CD4-positive, alpha-beta T cell treated with Interleukin-17A for 1 hour (primary cell): ENCODE measurements at regions not wholly inside any gene's neighbourhood (a gene's known extent, or its start where the extent isn't known, plus 50 kb on each side); places are given as distances from the start of the nearest gene placed in this dataset.

Source experiments
- DNase-seq: peaks from one replicate; pipeline ENCODE4 v3.0.0-alpha.2; 2020

DNA sequence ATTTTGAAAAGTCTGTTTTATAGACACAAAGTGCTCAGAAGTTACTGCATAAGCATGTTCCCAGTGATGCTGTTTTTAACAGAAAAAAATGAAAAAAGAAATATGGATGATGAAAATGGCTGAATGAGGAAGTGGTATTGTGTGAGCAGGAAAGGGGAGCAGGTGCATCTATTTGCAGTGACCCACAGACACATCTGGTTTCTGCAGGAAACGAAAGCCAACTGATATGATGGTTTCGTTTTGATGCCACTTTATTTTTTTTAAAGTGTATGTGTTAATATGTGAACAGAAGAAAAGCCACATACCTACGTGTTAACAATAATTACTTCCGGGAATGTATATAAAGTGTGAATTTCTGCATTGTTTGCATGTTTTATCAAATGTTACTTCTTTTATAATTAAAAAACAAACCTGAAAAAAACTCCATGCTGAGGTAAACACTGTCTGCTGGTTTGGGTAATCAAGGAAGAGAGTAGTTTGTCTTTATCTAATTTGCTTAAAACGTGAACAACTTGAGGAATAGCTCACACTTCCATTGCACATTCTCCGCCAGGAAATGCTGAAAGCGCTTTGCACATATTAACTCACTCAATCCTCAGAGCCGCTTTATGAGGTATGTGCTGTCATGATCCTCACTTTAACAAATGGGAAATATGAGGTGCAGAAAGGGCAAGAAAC lies 1335.9 kb downstream of the TBC1D22A start:
- peak; percentile 73 for DNase-seq

DNA sequence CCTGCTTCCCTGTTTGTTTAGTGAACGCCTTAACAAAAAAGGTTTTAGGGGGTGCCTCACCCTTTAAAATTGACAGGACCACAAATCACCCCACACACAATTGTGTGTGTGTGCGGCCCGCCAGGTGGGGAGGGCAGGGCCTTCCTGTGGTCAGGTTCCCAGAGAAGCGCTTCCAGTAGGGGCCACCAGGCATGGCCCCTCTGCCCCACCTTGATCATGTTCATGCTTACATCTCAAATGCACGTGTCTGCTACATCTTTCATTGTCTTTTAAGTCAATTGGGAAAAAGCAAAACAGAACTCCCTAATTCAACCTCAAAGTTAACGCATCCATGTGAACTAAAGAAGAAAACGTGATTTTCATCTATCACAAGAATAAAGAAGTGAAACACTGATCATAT lies 1335.3 kb downstream of the TBC1D22A start:
- DNase-seq: no peak

DNA sequence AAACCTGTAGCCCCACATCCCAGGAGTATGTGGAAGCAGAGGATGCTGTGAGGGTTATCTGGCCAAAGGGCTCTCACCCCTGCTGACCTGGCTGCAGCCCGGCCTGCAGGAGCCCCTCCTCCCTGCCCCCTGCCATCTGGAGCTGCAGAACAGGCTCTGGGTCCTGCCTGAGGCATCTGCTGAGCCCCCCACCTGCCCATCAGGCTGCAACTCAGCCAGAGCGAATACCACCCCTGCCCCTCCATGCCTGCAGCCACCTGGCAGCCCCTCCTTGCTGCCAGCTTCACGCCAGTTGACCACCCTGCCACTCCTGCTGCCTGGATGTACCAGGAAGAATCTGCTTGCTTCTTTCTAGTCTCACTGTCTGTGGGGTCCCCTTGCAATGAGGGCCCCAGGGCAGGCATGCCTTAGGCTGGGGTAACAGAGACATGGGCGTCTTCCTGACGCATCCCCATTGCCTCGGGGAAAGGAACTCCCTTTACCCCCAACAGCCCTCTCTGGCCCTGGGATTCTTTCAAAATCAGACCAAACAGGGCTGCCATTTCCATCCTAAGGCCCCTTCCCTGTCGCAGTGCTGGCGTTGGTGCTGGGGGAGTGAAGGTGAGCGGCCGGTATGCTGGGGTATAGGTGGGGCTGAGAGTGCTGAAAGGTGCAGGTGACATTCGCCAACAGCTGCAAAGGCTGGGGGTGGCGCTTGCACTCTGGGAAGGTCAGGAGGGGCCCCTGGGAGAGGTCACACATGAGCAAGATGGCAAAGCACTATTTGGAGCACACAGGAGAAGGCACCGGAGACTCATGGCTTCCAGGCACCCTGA lies 1334.6 kb downstream of the TBC1D22A start:
- no peak for DNase-seq

DNA sequence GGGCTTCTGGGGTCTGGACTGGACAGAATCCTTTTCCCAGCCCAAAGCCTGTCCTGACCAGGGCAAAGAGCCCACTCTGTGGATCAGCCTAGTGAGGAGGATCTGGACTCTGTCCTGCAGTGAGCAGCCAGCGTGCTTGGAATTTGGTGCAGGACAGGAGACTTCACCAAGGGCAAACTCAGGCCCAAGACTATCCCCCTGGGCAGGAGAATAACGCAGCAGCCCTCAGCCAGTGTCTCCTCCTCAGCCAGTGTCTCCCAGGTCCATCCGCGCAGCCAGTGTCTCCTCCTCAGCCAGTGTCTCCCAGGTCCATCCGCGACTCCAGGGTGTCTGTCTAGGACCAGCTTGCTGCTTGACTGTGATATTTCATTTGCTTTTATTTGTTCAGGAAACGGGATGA lies 1334.0 kb downstream of the TBC1D22A start:
- no peak for DNase-seq

DNA sequence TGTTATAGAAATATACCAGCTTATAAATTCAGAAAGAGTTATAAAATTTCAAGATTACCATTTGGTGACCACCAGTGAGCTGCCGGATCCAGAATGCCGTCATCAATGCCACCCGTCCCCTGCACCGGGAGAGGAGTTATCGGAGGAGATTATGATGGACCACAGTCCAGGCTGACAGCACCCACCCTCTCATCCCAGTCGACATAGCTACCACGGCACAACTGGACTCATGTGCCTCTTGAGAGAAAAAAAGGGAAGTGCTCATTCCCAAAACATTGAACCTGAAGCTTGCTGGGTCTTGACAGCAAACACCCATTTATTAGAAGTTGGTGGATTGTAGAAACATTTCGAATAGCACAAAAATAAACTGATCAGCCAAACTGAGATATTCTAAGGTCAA lies 1331.5 kb downstream of the TBC1D22A start:
- DNase-seq: no peak

DNA sequence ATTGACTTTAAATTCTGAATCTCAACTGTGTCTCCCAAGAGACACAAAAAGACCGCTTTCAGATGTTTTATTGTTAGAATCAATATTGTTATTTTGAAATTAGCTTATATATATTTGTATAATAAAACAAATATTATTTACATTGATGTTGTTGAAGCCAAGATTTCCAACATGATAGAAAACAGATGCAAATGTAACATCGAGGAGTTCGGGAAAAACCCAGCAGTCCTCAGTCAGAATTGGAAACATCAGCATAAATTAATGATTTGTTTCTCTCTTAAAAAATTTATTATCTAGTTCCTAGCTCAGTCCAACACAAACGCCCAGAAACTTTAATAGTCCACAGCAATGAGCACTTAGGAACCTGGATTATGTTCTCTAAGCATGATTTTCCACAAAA lies 1330.4 kb downstream of the TBC1D22A start:
- DNase-seq: no peak

DNA sequence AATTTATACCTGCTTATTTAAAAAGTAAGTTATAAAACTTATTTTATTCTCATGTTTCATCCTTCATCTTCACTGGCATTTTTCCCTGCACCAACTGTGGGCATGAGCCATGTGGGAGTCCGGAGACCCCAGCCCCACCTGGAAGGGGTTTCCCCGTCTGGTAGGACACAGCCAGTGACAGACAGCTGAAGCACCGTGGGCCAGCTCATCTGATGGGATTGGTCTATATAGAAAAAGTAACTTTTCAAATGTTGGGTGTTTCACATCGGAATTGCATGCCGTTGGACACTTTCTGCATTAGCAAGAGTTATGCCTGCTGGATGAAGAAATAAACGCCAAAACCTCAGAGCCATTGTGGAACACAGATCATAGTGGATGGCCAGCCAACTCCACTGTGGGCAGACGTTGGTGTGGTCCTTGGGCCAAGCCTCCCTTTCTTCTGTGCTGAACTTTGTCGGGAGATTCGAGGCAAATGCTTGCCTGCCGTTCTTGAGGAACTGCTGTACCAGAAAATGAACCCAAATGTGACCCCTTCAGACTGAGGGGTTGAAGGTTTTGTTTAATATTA lies 1329.3 kb downstream of the TBC1D22A start:
- DNase-seq: no peak

DNA sequence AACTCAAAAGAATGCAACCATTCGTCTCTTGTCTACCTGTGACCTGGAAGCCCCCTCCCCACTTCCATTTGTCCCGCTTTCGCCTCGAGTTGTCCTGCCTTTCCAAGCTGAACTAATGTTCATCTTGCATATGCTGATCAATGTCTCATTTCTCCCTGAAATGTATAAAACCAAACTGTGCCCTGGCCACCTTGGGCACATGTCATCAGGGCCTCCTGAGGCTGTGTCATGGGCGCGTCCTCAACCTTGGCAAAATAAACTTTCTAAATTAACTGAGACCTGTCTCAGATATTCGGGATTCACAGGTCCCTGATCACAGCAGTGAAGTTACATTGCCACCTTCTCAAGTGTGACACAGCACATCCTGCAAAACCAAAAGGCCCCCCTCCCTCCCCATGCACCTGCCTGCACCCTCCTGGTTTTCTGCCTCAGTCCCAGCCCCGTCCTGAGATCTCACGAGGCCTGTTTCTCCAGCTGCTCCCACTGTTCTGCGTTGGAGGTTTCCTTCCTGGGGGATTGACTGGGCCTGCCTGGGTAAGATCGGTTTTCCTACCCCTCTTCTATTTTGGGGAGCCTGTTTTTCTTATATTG lies 1328.7 kb downstream of the TBC1D22A start:
- DNase-seq: no peak

DNA sequence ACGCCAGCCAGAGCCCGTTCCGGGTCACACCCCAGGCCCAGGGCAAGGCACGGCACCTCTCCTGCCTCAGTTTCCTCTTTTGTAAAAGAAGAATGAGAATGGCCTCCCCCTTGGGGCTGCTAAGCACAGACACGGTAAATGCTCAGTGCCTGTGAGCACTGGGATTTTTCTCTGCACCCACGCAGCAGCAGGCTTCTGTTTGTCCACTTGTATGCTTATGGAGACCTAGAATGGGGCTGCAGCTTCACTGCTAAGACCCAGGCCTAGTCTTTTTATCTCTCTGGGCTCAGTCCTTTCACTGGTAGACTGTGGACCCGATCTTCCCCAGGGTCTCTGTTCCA lies 1327.9 kb downstream of the TBC1D22A start:
- no peak for DNase-seq

DNA sequence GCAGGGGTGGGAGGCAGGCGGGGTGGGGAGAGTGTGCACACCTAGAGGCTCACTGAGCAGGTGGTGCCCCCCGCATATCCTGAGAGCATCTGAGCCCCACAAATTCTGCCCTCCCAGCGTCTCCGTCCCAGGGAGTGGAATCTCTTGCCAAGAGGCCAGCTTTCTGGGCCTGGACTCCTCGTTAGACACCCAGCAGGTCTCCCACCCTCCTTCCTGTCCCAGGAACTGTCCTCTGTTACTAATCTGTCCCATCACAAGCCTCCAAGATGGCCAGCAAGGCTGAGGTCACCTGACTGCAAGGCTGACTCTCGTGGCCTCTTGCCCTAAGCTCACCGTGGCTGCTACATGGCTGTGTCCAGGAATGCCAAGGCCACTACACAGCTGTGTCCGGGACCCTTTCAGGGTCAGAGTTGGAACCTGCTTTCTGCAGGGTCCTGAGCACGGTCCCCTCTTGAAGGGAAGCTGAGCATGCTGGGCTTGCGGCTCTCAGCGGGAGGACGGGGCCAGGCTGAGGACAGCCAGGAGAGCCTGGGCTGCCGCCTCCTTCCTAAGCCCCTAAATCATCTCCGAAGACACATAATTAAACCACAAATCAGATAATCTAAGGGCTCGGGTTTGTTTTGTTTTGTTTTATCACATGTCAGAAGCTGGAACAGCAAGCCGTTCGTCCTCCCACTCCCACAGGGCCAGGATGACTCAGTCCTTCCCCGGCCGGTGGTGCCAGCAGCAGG lies 1327.3 kb downstream of the TBC1D22A start:
- no peak for DNase-seq

DNA sequence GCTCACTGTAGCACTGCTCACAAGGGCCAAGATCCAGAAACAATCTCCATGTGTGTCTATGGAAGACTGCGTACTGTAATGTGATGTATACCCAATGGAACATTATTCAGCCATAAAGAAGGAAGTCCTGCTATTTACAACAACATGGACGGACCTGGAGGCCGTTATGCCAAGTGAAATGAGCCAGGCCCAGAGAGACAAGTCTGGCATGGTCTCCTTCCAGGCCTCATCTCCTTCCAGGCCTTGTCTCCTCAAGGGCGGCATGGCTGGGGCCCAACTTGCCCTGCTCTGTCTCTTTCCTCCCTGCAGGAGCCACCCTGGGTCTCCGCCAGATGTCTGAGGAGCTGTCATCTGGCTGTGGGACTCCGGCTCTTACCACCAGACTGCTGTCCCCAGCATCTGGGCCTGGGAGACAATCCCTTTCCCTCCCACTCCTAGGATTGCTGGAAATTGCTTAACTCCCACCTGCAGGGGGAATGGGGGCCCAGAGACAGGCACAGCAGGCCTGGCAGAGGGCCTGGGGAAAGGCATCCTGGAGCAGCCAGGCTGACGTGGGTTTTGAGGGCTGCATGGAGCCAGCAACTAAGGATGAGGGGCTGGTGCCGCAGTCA lies 1326.6 kb downstream of the TBC1D22A start:
- no peak for DNase-seq

DNA sequence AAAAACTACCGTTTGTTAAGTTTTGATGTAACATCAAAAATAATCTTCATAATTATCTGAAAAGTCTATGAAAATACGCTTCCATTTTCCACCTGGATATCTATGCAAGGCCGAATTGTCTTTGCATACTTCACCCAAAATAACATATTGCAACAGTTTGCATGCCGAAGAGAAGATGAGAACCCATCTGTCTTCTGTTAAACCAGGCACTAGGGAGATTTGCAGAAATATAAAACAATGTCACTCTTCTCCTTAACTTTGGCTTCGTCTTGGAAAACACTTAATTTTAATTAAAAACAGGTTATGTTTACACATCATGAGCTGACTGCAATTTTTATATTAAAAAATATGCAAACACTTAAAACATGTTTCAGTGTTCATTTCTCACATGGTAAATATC lies 1325.8 kb downstream of the TBC1D22A start:
- no peak for DNase-seq

DNA sequence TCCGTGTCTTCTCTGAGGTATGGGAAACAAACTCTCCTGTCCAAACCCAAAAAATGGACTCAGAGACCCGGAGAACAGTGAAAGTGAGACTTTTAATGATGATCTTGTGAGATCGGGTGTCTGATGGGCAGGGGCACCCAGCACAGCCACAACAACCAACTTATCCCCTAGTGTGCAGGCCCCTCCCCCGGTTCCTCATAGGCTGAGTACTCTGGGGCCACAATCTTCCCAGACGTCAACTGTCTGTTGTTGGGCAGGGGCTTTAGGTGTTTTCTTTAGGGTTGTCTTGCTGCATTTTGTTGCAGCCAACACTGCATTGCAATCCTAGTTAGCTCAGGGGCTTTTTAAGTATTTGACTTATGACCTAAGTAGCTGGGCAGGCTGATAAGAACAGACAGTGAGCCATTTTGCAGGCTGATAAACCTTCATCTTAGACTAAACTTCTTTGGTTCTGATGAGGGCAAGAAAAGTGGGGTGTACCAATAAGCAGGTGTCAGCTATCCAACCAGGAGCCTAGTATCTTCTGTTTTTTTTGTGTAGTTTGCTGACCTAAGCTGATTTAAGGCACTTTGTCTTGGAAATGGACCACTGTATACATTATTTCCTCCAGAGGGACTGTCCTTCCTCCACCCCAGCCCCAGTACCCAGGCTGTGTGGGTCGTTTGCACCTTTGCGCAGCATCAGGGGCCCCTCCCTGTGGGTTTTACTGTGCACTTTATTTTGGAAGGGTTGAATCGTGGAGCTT lies 1323.6 kb downstream of the TBC1D22A start:
- no peak for DNase-seq

DNA sequence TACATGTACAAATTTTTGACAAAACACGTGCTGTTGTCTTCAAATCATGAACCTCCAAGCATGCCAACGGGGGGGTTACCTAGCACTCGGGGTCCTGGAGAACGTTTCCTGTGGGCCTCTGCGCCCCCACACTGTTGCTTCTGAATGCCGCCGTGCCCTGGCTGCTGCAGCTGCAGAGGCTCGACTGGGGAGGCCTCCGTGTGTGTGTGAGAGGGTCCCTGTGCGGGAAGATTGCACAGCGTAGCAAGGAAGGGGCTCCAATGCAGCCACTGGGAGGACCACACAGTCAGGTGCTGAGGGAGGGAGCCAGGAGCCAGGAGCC lies 1322.2 kb downstream of the TBC1D22A start:
- no peak for DNase-seq

DNA sequence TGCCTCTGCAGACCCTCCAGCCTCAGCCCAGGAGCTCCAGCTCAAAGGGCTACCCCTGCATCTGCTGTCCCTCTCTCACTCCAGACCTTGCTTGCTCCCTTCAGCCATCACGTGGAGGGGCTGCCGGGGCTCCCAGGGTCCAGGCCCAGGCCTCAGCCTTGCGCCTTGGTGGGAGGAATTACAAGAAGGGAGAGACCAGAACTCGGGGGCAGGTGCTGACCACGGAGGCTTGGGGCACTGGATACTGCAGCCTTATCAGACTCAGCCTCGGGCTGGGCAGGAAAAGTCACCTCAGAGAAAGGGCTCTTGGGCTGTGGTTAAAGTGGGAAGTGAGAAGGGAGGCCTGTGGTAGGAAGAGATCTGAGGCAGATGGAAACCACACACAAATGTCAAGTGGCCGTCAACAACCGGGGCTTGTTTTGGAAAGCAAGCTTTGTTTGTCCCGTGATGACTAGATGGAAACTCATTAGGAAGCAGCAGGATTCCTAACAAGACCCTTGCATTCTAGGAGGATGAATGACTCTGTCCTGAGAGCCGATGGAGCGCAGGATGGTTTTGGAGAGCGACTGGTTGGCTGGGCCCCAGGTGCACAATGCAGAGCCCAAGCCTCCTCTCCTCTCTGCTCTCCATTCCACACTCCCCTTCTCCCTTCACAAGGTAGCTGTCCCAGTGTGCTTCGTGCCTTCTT lies 1321.7 kb downstream of the TBC1D22A start:
- no peak for DNase-seq

DNA sequence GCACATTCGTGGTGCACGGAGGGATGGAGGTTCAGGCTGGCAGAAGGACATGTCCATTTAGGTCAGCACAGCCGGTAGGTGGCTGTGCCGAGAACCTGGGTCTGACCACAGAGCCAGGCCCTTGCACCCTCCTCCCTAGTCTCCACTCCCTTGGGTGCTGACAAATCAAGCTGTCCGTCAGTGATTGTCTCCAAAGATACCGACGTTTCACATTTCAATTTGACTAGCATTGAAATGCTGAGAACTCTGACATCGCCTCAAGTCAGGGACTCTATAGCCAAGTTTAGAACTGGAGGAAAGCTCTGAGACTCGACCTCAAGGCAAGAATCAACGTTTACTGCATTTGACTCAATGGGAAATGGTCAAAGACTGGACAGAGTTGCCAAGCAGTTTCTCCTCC lies 1321.1 kb downstream of the TBC1D22A start:
- DNase-seq: no peak

DNA sequence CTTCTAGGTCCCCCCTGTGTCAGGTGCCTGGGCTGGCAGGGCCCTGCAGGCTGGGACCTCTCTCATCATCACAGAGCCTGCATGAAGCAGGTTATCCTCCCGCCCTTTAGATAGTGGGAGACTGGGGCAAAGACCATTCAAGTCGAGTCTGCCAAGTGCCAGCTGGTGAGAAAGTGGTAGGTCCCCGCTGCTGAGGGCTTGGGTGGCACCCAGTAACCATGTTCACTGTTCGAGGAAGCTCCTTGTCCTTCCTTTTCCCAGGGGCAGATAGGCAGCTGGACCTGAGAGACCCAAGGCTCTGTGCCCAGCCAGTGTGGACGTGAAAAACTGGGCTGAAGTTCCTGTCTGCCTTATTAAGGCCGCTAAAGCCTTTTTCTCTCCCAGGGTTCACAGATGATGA lies 1319.8 kb downstream of the TBC1D22A start:
- DNase-seq: no peak

DNA sequence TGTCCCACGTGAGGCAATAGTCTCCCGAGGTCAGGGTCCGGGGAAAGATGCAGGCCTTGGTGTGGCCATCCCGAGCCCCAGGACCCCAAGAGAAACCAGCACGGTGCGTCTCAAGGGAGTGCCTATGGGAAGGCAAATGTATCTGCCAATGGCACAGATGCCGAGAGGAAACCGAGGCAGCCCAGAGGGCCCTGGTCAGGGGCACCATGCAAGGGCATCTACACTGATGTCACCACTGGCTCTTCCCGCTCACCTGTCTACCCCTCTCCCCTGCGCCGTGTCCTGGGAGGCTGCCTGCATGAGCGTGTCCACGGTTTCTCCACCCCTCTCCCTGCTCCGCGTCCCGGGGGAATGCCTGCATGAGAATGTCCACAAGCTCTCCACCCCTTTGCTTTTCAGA lies 1318.8 kb downstream of the TBC1D22A start:
- no peak for DNase-seq

DNA sequence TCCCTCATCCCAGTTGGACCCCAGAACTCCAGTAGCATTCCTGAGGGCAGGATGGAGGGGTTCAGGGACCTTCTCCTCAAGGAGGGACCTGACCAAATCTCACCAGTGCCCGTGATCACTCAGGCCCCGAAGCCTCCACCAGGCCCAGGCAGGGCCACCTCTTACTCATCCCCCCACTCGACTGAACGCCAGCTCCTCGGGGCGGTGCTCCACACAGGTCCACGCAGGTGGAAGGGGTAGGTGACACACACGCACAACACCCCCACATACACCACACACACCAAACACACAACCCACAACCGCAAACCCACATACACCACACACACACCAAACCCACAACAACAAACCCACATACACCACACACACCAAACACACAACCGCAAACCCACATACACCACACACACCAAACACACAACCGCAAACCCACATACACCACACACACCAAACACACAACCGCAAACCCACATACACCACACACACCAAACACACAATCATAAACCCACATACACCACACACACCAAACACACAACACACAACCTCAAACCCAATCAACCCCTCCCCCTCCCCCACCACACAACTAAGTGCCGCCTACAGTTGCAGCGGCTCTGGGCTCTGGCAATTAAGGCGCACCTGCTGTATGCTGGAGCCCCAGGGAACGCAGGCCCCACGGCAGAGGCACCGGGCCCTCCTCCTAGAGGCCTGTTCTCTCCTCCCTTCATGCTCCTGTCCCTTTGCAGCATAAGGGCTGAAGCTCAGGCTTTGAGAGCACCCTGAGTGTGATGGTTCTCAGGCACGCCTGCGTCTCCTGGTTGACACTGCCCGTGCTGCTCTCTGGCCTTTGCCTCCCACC lies 1318.1 kb downstream of the TBC1D22A start:
- DNase-seq: no peak

DNA sequence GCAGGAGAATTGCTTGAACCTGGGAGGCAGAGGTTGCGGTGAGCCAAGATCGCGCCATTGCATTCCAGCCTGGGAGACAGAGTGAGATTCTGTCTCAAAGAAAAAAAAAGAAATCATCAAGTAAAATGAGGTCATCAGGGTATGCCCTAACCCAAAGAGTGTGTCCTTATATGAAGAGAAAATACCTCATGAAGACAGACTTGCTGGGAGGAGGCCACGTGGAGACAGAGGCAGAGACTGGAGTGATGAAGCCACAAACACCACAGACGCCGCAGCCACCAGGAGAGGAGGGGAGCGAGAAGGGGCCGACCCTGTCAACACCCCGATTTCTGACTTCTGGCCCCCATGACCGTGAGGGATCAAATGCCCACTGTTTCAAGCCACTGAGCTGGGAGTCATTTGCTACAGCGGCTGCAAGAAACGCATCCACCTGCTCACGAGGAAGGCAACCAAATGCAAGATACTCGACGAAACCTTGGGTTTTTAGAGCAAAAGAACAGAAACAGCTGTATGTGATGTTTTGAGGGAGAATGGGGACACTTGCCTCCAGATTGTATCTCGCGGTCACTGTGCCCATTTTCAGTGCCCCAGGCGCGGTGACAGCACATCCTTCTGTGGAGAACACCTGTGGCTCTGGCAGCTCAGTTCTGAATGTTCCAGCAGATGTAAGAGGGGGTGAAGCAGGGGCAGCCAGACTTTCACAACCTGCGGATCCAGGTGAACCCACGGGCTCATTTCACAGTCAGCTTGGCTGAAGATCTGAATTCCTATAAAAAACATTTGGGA lies 1317.2 kb downstream of the TBC1D22A start:
- no peak for DNase-seq
